Dedifferentiated amniotic fluid mesenchymal stem cell (primary cell): ENCODE measurements at regions not wholly inside any gene's neighbourhood (a gene's known extent, or its start where the extent isn't known, plus 50 kb on each side); places are given as distances from the start of the nearest gene placed in this dataset.
"Not testable (repeated sequence)": the region's sequence is repeated elsewhere in the genome, so short reads cannot be mapped to it uniquely, and the experiment has no call there.

ENCODE experiments used
- DNase-seq: peaks from one replicate; pipeline ENCODE4 v3.0.0-alpha.2; 2016; ENCODE audit errors: extremely low spot score

GRCh38 chr4:3380336-3380735 is 61.4 kb upstream of the HGFAC start:
- not testable (repeated sequence) for DNase-seq

- not testable (repeated sequence) for DNase-seq
Observed at GRCh38 chr4:3381208-3381607, 60.6 kb upstream of the HGFAC start.

- no peak for DNase-seq
Observed at GRCh38 chr4:3382251-3382650, 59.5 kb upstream of the HGFAC start.

- DNase-seq: no peak
Observed at GRCh38 chr4:3384391-3384770, 57.4 kb upstream of the HGFAC start.

- no peak for DNase-seq
Observed at GRCh38 chr4:3384771-3385710, 56.7 kb upstream of the HGFAC start.

GRCh38 chr4:3385711-3386420 is 55.9 kb upstream of the HGFAC start:
- DNase-seq: no peak

- DNase-seq: no peak
Observed at GRCh38 chr4:3386526-3386925, 55.2 kb upstream of the HGFAC start.

- no peak for DNase-seq
Observed at GRCh38 chr4:3387154-3387942, 54.4 kb upstream of the HGFAC start.

GRCh38 chr4:3387943-3388361 is 53.8 kb upstream of the HGFAC start:
- peak; percentile 17 for DNase-seq

GRCh38 chr4:3388471-3389232 is 53.1 kb upstream of the HGFAC start:
- DNase-seq: peak; percentile 91

- DNase-seq: no peak
Observed at GRCh38 chr4:3389233-3390215, 52.2 kb upstream of the HGFAC start.

- DNase-seq: no peak
Observed at GRCh38 chr4:3390288-3390811, 51.4 kb upstream of the HGFAC start.

GRCh38 chr4:3391422-3391821 is 50.3 kb upstream of the HGFAC start:
- no peak for DNase-seq
